Calu3 (cell line): ENCODE measurements at regions not wholly inside any gene's neighbourhood (a gene's known extent, or its start where the extent isn't known, plus 50 kb on each side); places are given as distances from the start of the nearest gene placed in this dataset.

Source experiments
- BruUV-seq: library from RNA; stranded (reverse); fragments of 400-500 nt; replicated peaks from 2 replicates; lab custom pipeline; 2021; lab: Mats Ljungman, UMichigan
- CTCF ChIA-PET: fragments of 300-600 bp; sonication (Branson Sonifier 250); formaldehyde crosslinking; loops from one replicate; lab custom pipeline; 2022; ENCODE audit warnings: antibody characterized with exemption; lab: Charles Lee
- DNase-seq: peaks from one replicate; pipeline ENCODE4 v3.0.0; 2022
- H3K27ac Mint-ChIP-seq: one replicate; pipeline ENCODE4 v1.8.0; 2022; ENCODE audit warnings: mixed read lengths; ENCODE audit not compliant: unreplicated experiment
- H3K27me3 Mint-ChIP-seq: one replicate; pipeline ENCODE4 v1.8.0; 2022; ENCODE audit warnings: mixed read lengths; ENCODE audit not compliant: unreplicated experiment
- H3K36me3 Mint-ChIP-seq: one replicate; pipeline ENCODE4 v1.8.0; 2022; ENCODE audit warnings: mild to moderate bottlenecking, moderate library complexity, mixed read lengths; ENCODE audit not compliant: insufficient read depth, unreplicated experiment
- H3K4me1 Mint-ChIP-seq: one replicate; pipeline ENCODE4 v1.8.0; 2022; ENCODE audit warnings: mild to moderate bottlenecking, low read depth, mixed read lengths; ENCODE audit not compliant: unreplicated experiment
- H3K4me3 Mint-ChIP-seq: one replicate; pipeline ENCODE4 v1.8.0; 2022; ENCODE audit warnings: mild to moderate bottlenecking, low read depth, moderate library complexity, mixed read lengths; ENCODE audit not compliant: unreplicated experiment
- H3K9me3 Mint-ChIP-seq: one replicate; pipeline ENCODE4 v1.8.0; 2022; ENCODE audit warnings: low read depth, mixed read lengths; ENCODE audit not compliant: unreplicated experiment
- intact Hi-C: fragments of 100-400 bp; cut with micrococcal nuclease; formaldehyde crosslinking; loops from one replicate; pipeline ENCODE4 v1.10.0; 2022; ENCODE audit not compliant: unreplicated experiment
- TF ChIP-seq, protein P1 (sequence below): fragments of 200-600 bp; IDR thresholded peaks from one replicate; pipeline ENCODE4 v1.8.0; 2022; ENCODE audit warnings: antibody characterized with exemption; ENCODE audit not compliant: unreplicated experiment

DNA sequence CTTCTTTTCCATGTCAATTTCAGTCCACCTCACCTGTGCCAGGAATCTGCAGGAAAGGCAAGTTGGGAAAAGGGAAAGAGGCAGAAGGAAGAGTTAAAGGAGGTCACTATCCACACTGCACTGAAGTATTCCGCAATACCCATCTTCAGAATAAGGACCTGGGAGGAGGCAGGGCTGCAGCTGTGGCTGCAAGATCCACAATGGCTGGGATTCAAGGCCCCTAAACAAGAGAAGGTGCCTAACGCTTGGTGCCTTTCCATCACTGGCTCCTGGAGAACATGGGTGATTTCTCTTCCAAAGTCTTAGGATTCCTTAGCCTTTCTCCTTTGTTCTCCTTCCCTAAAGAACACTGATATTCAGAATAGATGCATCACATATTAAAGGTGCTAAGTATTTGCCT lies 204.0 kb downstream of the GRIN2B start:
- no peak for DNase-seq
- no TSS peak for BruUV-seq
- H3K4me3 Mint-ChIP-seq, result no peak overlapping the region
- CTCF ChIA-PET, result no interaction called here
- peaks cover 80% of the 10 kb centered on the region for H3K27me3 Mint-ChIP-seq
- TF ChIP-seq, protein P1, sequence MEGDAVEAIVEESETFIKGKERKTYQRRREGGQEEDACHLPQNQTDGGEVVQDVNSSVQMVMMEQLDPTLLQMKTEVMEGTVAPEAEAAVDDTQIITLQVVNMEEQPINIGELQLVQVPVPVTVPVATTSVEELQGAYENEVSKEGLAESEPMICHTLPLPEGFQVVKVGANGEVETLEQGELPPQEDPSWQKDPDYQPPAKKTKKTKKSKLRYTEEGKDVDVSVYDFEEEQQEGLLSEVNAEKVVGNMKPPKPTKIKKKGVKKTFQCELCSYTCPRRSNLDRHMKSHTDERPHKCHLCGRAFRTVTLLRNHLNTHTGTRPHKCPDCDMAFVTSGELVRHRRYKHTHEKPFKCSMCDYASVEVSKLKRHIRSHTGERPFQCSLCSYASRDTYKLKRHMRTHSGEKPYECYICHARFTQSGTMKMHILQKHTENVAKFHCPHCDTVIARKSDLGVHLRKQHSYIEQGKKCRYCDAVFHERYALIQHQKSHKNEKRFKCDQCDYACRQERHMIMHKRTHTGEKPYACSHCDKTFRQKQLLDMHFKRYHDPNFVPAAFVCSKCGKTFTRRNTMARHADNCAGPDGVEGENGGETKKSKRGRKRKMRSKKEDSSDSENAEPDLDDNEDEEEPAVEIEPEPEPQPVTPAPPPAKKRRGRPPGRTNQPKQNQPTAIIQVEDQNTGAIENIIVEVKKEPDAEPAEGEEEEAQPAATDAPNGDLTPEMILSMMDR, result no peak
- H3K36me3 Mint-ChIP-seq, result no peaks in the 10 kb centered on the region
- H3K4me1 Mint-ChIP-seq, result no peaks in the 10 kb centered on the region
- H3K9me3 Mint-ChIP-seq, result no peaks in the 10 kb centered on the region
- H3K27ac Mint-ChIP-seq, result no peak overlapping the region
- intact Hi-C loops, result no loop called here

DNA sequence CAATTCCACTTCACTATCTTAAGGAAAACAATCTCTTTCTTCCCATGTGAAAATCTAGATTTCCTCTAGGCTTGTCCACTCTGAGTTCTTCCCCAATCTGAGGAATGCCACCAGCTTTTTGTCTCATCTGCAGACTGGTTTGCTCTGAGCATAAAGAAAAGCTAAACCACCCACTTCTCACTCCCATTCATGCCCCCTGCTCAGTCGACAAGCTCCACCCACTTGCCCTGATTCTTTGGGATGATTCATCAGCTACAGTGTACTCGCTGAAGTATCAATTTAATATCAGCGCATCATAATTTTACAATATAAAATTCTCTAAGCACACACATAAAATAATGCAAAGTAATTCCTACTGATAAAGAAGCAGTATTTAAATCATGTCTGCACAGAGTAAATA lies 209.1 kb downstream of the GRIN2B start:
- intact Hi-C loops, result no loop called here
- Mint-ChIP-seq H3K27ac (no peak overlapping the region), H3K9me3 (no peaks in the 10 kb centered on the region), H3K27me3 (peaks cover 59% of the 10 kb centered on the region), H3K4me1 (no peaks in the 10 kb centered on the region), H3K4me3 (no peak overlapping the region), H3K36me3 (no peaks in the 10 kb centered on the region)
- CTCF ChIA-PET, result no interaction called here
- TF ChIP-seq, protein P1, result no peak
- no peak for DNase-seq
- no TSS peak for BruUV-seq

DNA sequence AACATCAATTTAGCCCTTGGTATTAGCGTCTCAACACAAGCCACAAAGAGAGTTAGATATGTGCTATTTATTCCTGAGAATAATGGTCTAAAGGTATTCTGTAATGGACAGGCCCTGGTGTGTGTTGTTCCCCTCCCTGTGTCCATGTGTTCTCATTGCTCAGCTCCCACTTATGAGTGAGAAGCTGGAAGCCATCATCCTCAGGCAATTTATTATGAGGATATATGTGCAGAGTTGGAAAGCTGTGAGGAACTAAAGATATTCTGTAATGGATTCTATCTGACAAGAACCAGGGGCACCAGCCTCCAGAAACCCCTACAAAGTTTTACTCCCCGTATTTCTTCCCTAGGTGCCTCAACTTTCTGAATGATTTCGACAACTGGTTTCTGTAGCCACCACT lies 210.8 kb downstream of the GRIN2B start:
- intact Hi-C loops, result no loop called here
- Mint-ChIP-seq H3K36me3 (no peaks in the 10 kb centered on the region), H3K27me3 (peaks cover 42% of the 10 kb centered on the region), H3K4me3 (no peak overlapping the region), H3K27ac (no peak overlapping the region), H3K9me3 (no peaks in the 10 kb centered on the region), H3K4me1 (no peaks in the 10 kb centered on the region)
- CTCF ChIA-PET, result no interaction called here
- TF ChIP-seq, protein P1, result no peak
- DNase-seq, result no peak
- no TSS peak for BruUV-seq

DNA sequence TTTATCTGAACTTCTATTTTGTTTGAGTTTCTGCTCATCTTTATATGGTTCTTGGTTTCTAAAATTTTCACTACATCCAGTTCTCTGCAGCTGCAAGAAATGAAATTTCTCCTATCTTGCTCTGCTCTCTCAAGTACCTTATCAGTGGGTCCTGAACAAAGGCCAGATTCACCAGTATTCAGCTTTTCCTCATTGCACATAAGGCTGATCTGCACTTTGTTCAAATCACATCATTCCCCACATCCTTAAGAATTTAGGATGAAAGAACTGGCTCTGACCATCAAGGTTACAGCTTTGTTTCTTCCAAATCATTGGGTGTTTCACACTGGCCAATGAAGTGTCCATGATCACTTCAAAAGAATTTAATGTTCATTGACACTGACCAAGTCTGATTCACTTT lies 211.4 kb downstream of the GRIN2B start:
- no peak overlapping the region for H3K27ac Mint-ChIP-seq
- no peak for DNase-seq
- H3K4me1 Mint-ChIP-seq, result no peaks in the 10 kb centered on the region
- H3K9me3 Mint-ChIP-seq, result no peaks in the 10 kb centered on the region
- H3K4me3 Mint-ChIP-seq, result no peak overlapping the region
- TF ChIP-seq, protein P1, result no peak
- intact Hi-C loops, result no loop called here
- no peaks in the 10 kb centered on the region for H3K36me3 Mint-ChIP-seq
- H3K27me3 Mint-ChIP-seq, result peaks cover 36% of the 10 kb centered on the region
- BruUV-seq, result no TSS peak
- CTCF ChIA-PET, result interaction anchor here (0.6 to 1.0 kb wide), 2 partner anchors 25 to 699 kb away, joined by 3 read pairs; no protein-coding TSS in a partner anchor
